Activated CD4-positive, CD25-positive, alpha-beta regulatory T cell treated with anti-CD3 and anti-CD28 coated beads, Interleukin-2, amount 50 U/mL, for 24 hours (primary cell): ENCODE measurements at regions not wholly inside any gene's neighbourhood (a gene's known extent, or its start where the extent isn't known, plus 50 kb on each side); places are given as distances from the start of the nearest gene placed in this dataset.

ENCODE experiments used
- ATAC-seq, 2 donors: fragments of 150-1000 bp; cut with Tn5 transposase; one replicate each; pipeline ENCODE4 v1.10.0; 2021; ENCODE audit warnings: mild to moderate bottlenecking in 1 of 2, moderate library complexity in 1 of 2

GRCh38 chr2:129428086-129428660 is 551.3 kb upstream of the RAB6C start:
- no peak for ATAC-seq

DNA sequence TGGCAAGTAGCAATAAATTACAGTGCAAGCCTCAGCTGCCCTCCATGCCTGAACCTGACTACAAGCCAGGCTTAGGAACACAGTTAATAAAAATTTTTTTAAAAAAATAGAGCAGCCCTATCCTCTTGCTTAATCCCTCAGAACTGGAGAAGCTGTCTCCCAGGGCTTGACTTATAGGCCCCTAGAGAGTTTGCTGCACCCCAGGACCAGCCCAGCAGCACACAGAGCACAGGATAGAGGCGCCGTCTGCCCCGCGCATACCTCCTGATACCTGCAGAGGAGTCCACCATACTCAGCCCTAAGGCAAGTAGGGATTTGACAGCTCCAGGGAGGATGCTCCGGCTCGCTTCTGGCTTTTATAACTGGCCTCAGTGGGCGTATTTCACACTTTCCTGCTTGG is 548.6 kb upstream of the RAB6C start:
- no peak for ATAC-seq

DNA sequence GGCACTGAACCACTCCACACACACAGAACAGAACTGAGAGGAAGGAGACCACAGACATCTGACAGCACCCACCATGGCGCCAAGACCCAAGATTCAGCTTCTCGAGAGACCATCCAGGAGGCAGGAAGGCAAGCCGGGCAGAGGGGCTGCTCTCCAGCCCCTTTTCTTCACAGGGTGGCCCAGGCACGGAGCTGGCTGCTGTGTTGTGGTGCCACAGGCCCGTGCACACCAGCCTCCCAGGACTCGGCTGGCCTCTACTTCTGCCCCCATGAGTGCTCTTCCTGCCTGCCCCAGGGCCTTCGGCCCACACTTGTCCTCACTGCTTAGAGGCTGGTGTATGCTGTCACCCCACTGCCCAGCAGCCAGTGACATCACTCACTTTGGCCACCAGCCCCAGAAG is 547.6 kb upstream of the RAB6C start:
- ATAC-seq, result no peak

DNA sequence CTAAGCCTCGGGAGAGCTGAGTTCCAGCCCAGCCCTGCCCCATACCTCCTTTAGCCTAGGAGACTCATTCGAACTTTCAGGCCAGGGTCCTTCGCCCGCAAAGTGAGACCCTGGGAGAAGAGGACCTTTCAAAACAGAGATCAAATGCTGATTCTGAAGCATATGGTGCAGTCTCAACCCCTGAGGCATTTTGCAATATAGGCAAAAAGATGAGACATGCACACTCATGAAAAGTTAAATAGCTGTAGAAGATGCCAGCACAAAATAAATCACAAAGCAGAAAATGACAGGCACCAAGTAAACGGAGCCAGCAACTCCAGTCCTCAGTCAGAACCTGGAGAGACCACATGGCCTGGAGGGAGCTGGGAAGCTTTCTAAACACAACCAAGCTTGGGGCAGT is 542.7 kb upstream of the RAB6C start:
- ATAC-seq, result no peak

GRCh38 chr2:129437725-129438124 is 541.7 kb upstream of the RAB6C start:
- no peak for ATAC-seq

GRCh38 chr2:129438501-129439057 is 540.9 kb upstream of the RAB6C start:
- no peak for ATAC-seq

DNA sequence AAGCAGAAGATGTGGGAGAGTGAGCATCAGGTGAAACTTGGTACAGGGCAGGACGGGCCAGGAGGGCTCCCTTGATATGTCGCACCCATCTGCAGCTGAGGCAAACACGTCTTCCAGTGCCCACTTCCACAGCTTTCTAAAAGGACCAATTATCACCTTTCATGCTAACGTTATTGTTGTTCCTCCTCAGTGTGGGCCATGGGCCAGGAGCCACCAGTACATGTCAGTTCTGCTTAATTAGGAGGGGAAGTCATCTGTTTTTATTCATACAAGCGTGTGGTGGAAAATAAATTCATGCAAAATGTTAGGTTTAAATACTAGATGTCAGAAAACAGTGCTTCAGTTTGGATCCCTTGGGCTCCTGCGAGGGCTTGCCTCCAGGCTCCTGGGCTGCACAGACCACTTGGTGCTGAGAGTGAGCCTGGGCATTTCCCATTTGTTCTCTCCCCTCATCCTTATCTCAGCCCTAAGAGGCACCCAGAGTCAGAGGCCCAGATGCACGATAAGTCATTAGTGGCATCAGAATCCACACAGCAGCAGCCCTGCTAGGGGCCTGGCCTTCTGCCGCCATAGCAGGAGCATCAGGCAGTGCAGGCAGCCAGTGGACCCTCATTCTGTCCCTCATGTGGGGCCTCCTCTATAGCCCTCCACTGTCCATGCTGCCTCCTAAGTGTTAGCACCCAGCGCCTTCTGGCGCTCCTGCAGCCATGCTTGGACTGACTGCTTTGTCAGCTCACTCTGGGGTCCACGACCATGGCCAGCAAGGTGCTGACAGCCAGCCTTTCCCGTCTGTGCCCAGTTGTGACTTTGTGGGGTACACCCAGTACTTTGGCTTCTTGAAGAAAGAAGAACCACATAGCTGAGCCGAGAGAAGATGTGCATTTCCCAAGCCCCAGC is 539.8 kb upstream of the RAB6C start:
- ATAC-seq, result no peak

GRCh38 chr2:129441610-129442009 is 537.9 kb upstream of the RAB6C start:
- no peak for ATAC-seq

DNA sequence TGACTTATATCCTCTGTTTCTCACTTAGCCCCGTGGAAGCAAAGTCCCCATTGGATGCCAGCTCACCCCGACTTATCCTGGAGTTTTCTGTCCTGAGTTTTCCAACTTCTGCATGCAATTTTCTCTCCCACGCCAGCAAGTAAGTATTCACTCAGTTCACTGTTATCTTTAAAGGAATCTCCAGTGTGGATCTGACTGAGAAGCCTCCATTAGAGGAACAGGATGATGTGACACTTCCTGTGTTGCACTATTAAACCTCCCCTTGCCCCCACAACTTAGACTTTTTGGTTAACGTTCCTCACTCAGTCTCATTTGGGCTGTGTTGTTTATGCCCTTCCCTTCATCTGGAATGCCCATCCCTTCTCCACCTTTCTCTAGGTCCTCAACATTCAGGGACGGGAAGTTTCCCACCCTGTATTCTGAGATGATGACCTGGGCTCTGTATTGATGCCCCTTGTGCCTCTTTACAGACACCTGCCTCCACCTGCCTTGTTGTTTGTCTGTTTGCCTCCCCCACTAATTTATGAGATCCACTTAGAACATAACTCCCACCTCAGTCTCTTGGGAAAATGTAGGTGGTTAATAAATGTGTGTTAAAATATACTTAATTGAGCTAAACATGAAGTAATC is 536.1 kb upstream of the RAB6C start:
- ATAC-seq, result no peak

DNA sequence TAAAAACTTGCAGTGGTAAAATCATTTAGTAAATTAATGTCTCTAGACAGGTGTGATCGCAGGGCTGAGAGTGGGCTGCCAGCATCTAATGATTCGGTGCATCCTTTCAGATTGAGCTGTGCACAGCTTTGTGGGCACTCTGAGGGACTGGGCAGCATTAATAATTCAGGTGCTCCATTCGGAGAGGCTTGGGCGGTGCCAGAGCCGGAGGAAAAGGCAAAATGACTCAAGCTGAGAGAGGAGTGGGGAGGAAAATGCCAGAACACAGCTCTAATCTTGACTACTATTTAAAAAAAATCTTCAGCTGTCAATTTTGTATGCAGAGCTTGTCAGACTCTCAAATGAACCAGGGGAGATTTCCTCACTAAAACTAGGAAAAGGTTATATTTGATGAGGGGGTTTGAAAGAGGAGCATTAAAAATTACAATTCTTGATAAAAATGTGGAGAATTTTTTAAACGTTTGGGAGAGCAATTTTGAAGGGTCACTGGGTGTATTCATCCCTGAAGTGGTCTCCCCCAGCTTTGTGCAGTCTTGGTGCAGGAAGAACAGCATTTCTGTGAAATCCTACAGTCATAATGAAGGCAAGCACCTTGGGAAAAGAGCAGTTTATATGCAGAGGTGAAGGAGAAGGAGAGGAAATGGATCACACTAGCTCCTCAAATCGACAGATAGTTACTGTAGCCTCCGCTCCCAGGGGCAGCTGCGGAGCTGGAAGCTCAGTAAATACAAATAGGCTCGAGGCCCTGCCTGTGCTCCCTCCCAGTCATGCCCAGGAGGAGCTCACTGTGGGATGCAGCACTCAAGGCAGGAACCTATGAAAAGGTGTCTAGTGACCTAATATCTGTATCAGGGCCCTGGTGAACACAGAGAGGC is 535.4 kb upstream of the RAB6C start:
- ATAC-seq, result no peak

DNA sequence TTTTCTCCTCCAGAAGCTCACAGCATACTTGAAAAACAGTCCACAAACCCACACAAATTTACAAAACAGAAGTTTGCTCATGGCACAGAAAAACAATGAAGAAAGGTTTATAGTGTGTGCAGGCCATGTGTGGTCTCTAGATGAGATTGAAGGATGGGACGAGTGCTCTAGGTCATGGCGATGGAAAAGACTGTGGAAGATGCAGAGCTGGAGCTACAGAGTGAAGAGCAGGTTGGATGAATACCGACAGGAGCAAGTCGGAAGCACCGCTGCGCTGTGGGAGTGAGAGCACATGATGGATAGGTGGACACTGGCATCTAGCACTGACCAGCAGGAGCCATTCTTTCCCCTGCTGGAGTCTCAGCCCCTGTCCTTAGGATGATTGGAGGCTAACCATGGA is 534.7 kb upstream of the RAB6C start:
- ATAC-seq, result no peak

DNA sequence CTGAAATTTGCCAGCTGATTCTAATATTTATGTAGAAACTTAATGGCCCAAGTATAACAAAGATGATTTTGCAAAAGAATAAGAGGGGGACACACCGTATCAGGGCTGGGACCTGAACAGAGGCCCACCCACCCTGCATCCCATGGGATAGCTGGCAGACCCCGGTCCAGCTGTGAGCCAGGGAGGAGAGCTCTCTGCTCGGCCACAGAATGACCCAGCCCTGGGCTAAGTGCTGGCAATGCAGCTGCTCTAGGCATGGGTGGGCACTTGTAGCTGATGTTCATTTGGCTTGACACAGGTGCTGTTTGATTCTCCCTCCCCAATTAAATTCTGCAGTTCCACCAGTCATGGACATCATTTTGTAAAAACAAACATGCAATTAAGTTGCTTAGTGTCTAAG is 522.8 kb upstream of the RAB6C start:
- no peak for ATAC-seq

DNA sequence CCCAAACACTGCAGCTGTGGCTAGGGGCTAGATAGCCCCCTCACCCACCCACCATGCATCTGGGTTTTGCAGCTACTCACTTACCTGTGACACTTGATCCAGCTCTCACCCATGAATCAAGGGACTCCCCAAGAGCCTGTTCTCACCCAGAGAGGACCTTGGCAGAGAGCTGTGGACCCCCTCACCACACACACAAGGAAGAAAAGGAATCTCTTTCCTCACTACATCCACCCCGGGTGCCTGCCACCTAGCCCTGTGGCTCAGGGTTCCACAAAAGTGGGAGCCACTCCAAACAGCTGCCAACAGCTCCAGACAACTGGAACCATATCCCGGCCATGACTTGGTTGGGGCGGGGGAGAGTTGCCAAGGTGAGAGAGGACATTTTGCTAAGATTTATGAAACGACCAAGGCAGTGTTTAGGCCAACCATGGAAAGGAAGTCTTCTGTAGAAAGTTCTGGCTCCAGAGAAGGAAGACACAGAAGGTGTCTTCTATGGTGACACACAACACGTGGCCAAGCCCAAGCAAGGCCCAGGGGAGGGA is 522.1 kb upstream of the RAB6C start:
- ATAC-seq, result no peak

DNA sequence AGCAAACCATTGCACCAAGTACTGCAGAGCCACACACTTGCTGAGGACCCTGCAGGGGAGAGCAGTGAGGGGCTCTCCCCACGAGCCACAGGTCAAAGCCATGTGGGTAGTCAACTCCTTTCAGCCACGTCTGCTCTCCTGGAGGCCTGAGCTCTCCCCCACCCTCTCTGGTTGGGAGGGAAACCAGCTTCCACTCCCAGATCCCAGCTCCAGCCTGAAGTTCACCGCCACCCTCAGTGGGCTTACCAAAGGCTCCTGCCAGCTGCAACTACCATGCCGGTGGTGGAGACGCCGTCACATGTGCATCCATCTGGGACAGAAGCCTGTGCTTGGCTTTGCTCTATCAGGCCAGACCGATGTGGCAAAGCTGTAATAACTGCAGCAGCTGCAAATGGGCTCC is 521.5 kb upstream of the RAB6C start:
- ATAC-seq, result no peak

- no peak for ATAC-seq
Observed at GRCh38 chr2:129458436-129458835, 521.0 kb upstream of the RAB6C start.

GRCh38 chr2:129459200-129459876 is 520.1 kb upstream of the RAB6C start:
- no peak for ATAC-seq

DNA sequence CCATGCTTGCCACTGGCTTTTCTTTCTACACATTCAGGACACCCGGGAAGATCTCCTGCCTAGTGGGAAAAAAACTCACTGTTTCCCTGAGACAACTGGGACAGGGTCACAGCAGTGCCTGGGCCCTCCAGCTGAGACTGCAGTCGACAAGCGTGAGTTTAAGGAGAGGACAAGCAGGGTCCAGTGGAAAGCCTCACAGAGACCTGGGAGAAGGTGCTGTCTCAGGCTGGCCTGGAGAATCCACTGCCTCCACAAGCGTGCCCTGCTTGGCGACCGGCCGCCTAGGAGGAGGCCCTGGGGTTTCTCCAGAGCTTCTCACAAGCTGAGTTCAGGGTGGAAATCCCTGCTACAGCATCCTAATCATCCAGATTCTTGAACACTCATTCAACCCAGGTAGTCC is 519.6 kb upstream of the RAB6C start:
- ATAC-seq, result no peak

DNA sequence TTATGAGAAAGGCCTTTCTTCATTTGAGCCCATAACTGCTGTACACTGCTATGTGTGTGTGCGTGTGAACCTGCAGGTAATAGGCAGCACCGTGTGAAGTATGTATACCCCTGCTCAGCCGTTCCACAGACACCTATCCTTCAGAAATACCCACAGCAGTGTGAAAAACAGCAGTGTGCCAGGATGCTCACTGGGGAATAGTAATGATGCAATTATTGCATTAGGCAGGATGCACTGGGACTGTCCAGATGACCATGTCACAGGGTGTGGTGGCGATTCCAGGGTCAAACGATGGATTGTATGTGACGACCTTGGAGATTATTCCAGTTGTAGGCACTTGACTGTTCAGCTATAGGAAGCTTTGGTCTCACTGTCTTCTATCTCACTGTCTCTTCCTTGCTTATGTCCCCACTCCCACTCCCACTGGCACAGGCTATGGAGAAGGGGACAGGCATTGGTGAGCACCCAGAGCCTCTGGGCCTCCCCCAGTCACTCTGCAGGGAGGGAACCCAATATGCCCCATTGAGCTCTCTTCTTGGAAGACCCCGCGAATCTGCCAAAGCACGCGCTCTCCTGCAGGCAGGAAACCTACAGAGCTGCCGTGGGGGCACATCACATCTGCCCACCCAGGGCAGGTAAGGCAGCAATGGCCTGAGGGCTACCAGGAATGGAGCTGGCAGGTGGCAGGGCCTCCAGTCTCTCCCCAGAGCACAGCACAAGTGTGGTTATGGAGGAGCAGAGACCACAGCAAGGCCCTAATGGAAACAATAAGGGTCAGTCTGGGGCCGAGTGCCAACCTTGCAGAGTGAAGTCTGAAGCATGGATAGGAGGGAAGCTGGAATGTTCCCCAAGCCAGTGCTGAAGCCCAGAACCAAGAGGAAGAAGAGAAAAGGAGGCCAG is 518.9 kb upstream of the RAB6C start:
- no peak for ATAC-seq

- no peak for ATAC-seq
Observed at GRCh38 chr2:129462349-129462748, 517.1 kb upstream of the RAB6C start.

- ATAC-seq, result no peak
Observed at GRCh38 chr2:129462967-129463366, 516.5 kb upstream of the RAB6C start.

- ATAC-seq, result no peak
Observed at GRCh38 chr2:129464036-129464435, 515.4 kb upstream of the RAB6C start.
